Right cardiac atrium (tissue), 5 donors: ENCODE measurements at regions not wholly inside any gene's neighbourhood (a gene's known extent, or its start where the extent isn't known, plus 50 kb on each side); places are given as distances from the start of the nearest gene placed in this dataset.

Experiments
- ATAC-seq, 2 donors: fragments of 200-7000 bp; cut with Tn5 transposase; one replicate each; pipeline versions ENCODE4 v1.8.0 to v1.9.1; 2020; ENCODE audit warnings: moderate library complexity in 2 of 2, mild to moderate bottlenecking in 1 of 2
- DNase-seq, 3 donors: peaks; one replicate each; pipeline ENCODE4 v3.0.0-alpha.2; 2020
- H3K27ac ChIP-seq: one replicate; pipeline ENCODE4 v1.5.1; 2013; ENCODE audit warnings: mild to moderate bottlenecking, low read length, control low read depth, moderate library complexity
- H3K27me3 ChIP-seq: one replicate; pipeline ENCODE4 v1.6.1; 2013; ENCODE audit not compliant: control insufficient read depth, insufficient read depth
- H3K4me1 ChIP-seq: one replicate; pipeline ENCODE4 v1.6.1; 2013; ENCODE audit warnings: low read length; ENCODE audit not compliant: control insufficient read depth, insufficient read depth
- H3K4me3 ChIP-seq: one replicate; pipeline ENCODE4 v1.5.1; 2013; ENCODE audit warnings: low read length, control low read depth
- H3K9me3 ChIP-seq: one replicate; pipeline ENCODE4 v1.6.1; 2013; ENCODE audit warnings: low read length; ENCODE audit not compliant: control insufficient read depth
- WGBS: extraction: QIAGEN DNeasy Blood & Tissue Kit; methylation state at CpG from one replicate; pipeline ENCODE4 v1.1.7; 2013; 5-methylcytosine and 5-hydroxymethylcytosine counted together
- intact Hi-C, 4 donors: fragments of 100-400 bp; cut with DNase I; formaldehyde crosslinking; loops; one replicate each; pipeline versions ENCODE4 v1.11.0 to v1.14.0; 2022 to 2023
- donor health status: healthy with polysubstance abuse.
- donor health status: DM: no; HTN: yes; CAD: no.
- donor health status: DM: no; HTN: no; CAD: no.
- donor health status: DM: no; HTN: yes; CAD: no; lungs with severe emphysema.
- donor health status: DM: yes; HTN: yes; CAD: no.

DNA sequence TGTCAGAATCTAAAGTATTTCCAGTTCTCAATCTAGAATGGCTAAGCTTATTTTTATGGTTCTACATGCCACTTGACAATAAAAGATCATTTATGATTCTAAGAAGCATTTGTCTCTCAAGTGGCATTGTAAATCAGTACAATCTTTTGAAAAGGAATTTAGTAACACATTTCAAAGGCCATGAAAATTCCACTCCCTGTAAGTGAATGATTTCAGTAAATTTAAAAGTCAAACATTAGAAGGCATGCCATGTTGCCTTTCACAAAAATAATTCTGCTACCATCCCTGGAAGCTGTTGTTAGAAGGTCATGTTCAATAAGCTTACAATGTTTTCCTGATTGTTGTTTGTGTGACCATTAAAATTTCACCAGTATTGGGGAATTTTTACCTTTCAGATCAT is 142.9 kb downstream of the RPIA start:
- ATAC-seq (no peak), DNase-seq (no peak)
- Histone ChIP-seq H3K9me3 (no peaks in the 10 kb centered on the region), H3K4me3 (no peak overlapping the region), H3K4me1 (peaks cover 1% of the 10 kb centered on the region), H3K27ac (no peak overlapping the region), H3K27me3 (no peaks in the 10 kb centered on the region)
- intact Hi-C loops = no loop called here

DNA sequence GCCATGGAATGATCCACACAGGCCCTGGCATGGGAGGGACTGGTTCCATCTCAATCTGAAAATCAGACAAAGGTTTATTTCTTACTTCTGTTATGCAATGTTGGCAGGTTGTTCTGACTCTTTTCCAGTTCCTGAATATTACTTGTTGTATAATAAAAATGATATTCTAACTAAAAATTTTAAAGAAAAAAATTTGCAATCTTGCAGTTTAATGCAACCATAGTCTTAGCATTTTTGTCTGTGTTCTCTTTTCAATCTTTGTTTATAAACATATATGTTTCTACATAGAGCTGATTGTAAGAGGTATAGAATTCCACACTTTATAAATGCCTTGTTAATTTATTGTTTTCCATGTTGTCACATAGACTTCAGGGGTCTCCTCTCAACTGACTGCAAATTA is 143.4 kb downstream of the RPIA start:
- no peak overlapping the region for H3K27ac ChIP-seq
- H3K9me3 ChIP-seq = no peaks in the 10 kb centered on the region
- intact Hi-C loops = no loop called here
- no peaks in the 10 kb centered on the region for H3K27me3 ChIP-seq
- no peaks in the 10 kb centered on the region for H3K4me1 ChIP-seq
- no peak overlapping the region for H3K4me3 ChIP-seq
- ATAC-seq (no peak), DNase-seq (no peak)

DNA sequence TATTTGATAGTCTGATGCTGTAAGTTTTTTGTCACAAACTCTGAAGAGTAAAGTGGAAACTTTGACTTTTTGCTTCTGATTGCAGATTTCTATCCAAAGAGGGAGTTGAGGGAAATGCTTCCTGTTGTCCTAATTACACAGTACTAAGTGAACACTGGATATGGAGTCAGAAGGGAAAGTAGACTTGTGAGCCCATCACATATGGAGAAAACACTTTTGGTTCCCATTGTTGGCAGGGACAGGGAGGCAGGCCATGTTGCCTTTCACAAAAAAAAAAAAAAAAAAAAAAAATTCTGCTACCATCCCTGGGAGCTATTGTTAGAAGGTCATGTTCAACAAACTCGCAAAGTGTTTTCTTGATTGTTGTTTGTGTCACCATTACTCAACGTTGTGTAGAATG is 144.3 kb downstream of the RPIA start:
- ATAC-seq = no peak
- no peak overlapping the region for H3K4me3 ChIP-seq
- H3K27ac ChIP-seq = no peak overlapping the region
- H3K4me1 ChIP-seq = no peaks in the 10 kb centered on the region
- no peaks in the 10 kb centered on the region for H3K9me3 ChIP-seq
- WGBS = 64% methylated on average over 2 of the region's 2 CpGs
- no peak for DNase-seq
- intact Hi-C loops = no loop called here
- no peaks in the 10 kb centered on the region for H3K27me3 ChIP-seq

GRCh38 chr2:88836351-88836750 is 144.9 kb downstream of the RPIA start:
- Histone ChIP-seq H3K9me3 (no peaks in the 10 kb centered on the region), H3K4me1 (no peaks in the 10 kb centered on the region), H3K27ac (no peak overlapping the region), H3K4me3 (no peak overlapping the region), H3K27me3 (no peaks in the 10 kb centered on the region)
- no peak for DNase-seq
- intact Hi-C loops = no loop called here
- ATAC-seq = no peak

DNA sequence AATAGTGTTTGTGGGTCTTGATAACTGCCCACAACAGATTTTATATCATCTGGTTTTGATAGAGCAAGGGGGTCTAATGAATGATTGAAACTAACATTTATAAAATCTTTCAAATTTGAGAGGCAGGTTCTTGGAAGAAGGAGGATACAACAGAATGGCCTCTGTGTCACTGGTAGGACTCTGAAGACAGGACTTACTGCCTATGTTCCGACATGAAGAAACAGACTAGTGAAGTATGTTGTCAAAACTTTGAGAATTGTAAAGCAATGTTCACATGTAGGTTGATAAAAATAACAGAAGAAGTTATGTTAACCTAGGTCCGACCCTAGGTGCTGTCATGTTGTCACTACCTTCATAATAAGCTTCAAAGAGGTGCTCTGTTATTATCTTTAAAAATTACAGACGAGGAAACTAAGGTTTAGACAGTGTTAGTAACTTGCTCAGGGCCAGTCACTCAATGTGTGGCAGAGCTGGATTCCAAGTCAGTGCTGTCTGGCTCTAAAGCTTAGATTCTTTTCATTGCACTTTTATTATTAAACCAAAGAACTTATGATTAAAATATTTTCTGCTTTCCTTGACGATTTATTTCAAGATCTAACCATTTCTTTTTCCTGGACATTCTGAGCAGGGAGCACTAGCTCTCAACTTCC is 146.2 kb downstream of the RPIA start:
- no peak overlapping the region for H3K27ac ChIP-seq
- H3K4me1 ChIP-seq = no peaks in the 10 kb centered on the region
- intact Hi-C loops = no loop called here
- H3K9me3 ChIP-seq = no peaks in the 10 kb centered on the region
- no peak for DNase-seq
- WGBS = 82% methylated on average over 4 of the region's 4 CpGs
- H3K27me3 ChIP-seq = no peaks in the 10 kb centered on the region
- H3K4me3 ChIP-seq = no peak overlapping the region
- ATAC-seq = no peak

- WGBS = 53% methylated on average over 4 of the region's 4 CpGs
- intact Hi-C loops = no loop called here
- H3K27ac ChIP-seq = no peak overlapping the region
- DNase-seq = no peak
- H3K27me3 ChIP-seq = no peaks in the 10 kb centered on the region
- no peaks in the 10 kb centered on the region for H3K9me3 ChIP-seq
- no peaks in the 10 kb centered on the region for H3K4me1 ChIP-seq
- no peak overlapping the region for H3K4me3 ChIP-seq
- ATAC-seq = no peak
Measured at GRCh38 chr2:88838165-88838635, 146.7 kb downstream of the RPIA start.

- Histone ChIP-seq H3K4me1 (no peaks in the 10 kb centered on the region), H3K27ac (no peak overlapping the region), H3K9me3 (no peaks in the 10 kb centered on the region), H3K4me3 (no peak overlapping the region), H3K27me3 (no peaks in the 10 kb centered on the region)
- DNase-seq = no peak
- 90% methylated on average over 8 of the region's 8 CpGs for WGBS
- intact Hi-C loops = no loop called here
- no peak for ATAC-seq
Measured at GRCh38 chr2:88841224-88841929, 149.9 kb downstream of the RPIA start.

- 70% methylated on average over 1 of the region's 1 CpG for WGBS
- ATAC-seq (no peak), DNase-seq (no peak)
- Histone ChIP-seq H3K4me1 (no peaks in the 10 kb centered on the region), H3K27ac (no peak overlapping the region), H3K4me3 (no peak overlapping the region), H3K27me3 (no peaks in the 10 kb centered on the region), H3K9me3 (no peaks in the 10 kb centered on the region)
- intact Hi-C loops = no loop called here
Measured at GRCh38 chr2:88842656-88843460, 151.4 kb downstream of the RPIA start.

DNA sequence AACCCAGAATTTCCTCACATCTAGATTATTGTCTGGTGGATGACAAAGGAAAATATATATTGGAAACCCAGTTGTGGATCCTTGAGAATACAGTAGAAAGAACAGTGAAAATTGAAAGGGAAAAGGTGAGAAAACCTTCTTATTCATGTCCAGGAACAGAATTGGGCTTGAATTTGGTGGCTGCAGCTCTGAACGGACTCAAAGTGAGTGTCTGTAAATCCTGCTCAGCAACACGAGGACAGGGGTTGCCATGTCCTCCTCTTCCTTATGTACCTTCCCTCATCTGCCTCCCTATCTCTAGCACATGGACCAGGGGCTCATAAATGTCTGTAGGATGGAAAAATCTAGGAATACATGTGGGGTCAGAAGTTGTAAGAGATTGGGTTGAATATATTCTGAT is 152.2 kb downstream of the RPIA start:
- 75% methylated on average over 2 of the region's 2 CpGs for WGBS
- Histone ChIP-seq H3K4me3 (no peak overlapping the region), H3K27me3 (no peaks in the 10 kb centered on the region), H3K4me1 (no peaks in the 10 kb centered on the region), H3K9me3 (no peaks in the 10 kb centered on the region), H3K27ac (no peak overlapping the region)
- DNase-seq (no peak), ATAC-seq (no peak)
- intact Hi-C loops = no loop called here

DNA sequence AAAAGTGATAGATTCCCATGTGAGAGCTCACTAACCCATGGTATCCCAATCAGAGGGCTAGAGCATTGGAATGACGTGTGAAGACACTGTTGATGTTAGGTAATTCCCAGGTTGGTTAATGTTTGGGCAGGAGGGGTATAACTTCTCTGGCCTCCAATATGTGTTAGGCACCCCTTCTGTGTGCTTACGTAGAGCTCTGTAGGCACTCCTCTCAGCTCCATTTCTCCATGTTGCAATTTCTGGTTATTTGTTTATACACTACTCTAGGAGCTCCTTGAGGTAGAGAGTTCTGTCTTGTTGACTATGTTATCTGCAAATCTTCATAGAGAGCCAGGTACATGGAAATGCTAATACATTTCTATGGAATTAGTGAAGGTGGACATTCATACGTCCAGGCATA is 153.5 kb downstream of the RPIA start:
- H3K9me3 ChIP-seq = no peaks in the 10 kb centered on the region
- no peaks in the 10 kb centered on the region for H3K27me3 ChIP-seq
- ATAC-seq = no peak
- 88% methylated on average over 3 of the region's 3 CpGs for WGBS
- no peaks in the 10 kb centered on the region for H3K4me1 ChIP-seq
- H3K4me3 ChIP-seq = no peak overlapping the region
- intact Hi-C loops = no loop called here
- no peak for DNase-seq
- no peak overlapping the region for H3K27ac ChIP-seq
